GM13977 (cell line): ENCODE measurements at regions not wholly inside any gene's neighbourhood (a gene's known extent, or its start where the extent isn't known, plus 50 kb on each side); places are given as distances from the start of the nearest gene placed in this dataset.

Experiments
- DNase-seq: peaks from one replicate; pipeline ENCODE4 v3.0.0; 2012; ENCODE audit warnings: low spot score
- CTCF ChIP-seq: IDR thresholded peaks from 2 replicates; pipeline ENCODE4 v1.5.1; 2012; ENCODE audit warnings: mild to moderate bottlenecking, control low read depth; ENCODE audit not compliant: insufficient read depth; ENCODE audit errors: extremely low read depth, missing control alignments
- in situ Hi-C: fragments of 300-500 bp; cut with MboI; formaldehyde crosslinking; loops from one replicate; pipeline ENCODE4 v1.12.0; 2022; ENCODE audit warnings: low sequenced_read_pairs, low pct_unique_long_range_greater_than_20kb, mixed read lengths, inconsistent platforms; ENCODE audit not compliant: unreplicated experiment

GRCh38 chr3:72320955-72321303 is 527.3 kb downstream of the SHQ1 start:
- in situ Hi-C loops: no loop called here
- DNase-seq: no peak

GRCh38 chr3:72320095-72320954 is 527.9 kb downstream of the SHQ1 start:
- no peak for TF ChIP-seq CTCF
- no peak for DNase-seq
- in situ Hi-C loops: no loop called here

More at GRCh38 chr3:72320955-72321303, 527.3 kb downstream of the SHQ1 start:
- no peak for TF ChIP-seq CTCF

GRCh38 chr3:72319194-72320094 is 528.8 kb downstream of the SHQ1 start:
- in situ Hi-C loops: no loop called here
- no peak for DNase-seq
- TF ChIP-seq CTCF: no peak

- no peak for DNase-seq
- in situ Hi-C loops: no loop called here
- no peak for TF ChIP-seq CTCF
Measured at GRCh38 chr3:72318504-72319193, 529.6 kb downstream of the SHQ1 start.

- no peak for DNase-seq
- in situ Hi-C loops: no loop called here
- no peak for TF ChIP-seq CTCF
Measured at GRCh38 chr3:72317491-72317890, 530.8 kb downstream of the SHQ1 start.

GRCh38 chr3:72316501-72317279 is 531.6 kb downstream of the SHQ1 start:
- TF ChIP-seq CTCF: no peak
- DNase-seq: no peak
- in situ Hi-C loops: no loop called here
